Activated naive CD4-positive, alpha-beta T cell treated with anti-CD3 and anti-CD28 coated beads, Interleukin-2, amount 50 U/mL, for 24 hours (primary cell): ENCODE measurements at regions not wholly inside any gene's neighbourhood (a gene's known extent, or its start where the extent isn't known, plus 50 kb on each side); places are given as distances from the start of the nearest gene placed in this dataset.
"Not testable (repeated sequence)": the region's sequence is repeated elsewhere in the genome, so short reads cannot be mapped to it uniquely, and the experiment has no call there.

Source experiments
- H3K27ac Mint-ChIP-seq: one replicate; pipeline ENCODE4 v1.8.0; 2021; ENCODE audit warnings: mild to moderate bottlenecking, mixed read lengths
- H3K27me3 Mint-ChIP-seq: one replicate; pipeline ENCODE4 v1.8.0; 2021; ENCODE audit warnings: mixed read lengths
- H3K36me3 Mint-ChIP-seq: one replicate; pipeline ENCODE4 v1.8.0; 2021; ENCODE audit warnings: mixed read lengths
- H3K4me1 Mint-ChIP-seq: one replicate; pipeline ENCODE4 v1.8.0; 2021; ENCODE audit warnings: mixed read lengths
- H3K4me3 Mint-ChIP-seq: one replicate; pipeline ENCODE4 v1.8.0; 2021; ENCODE audit warnings: mild to moderate bottlenecking, mixed read lengths
- H3K9me3 Mint-ChIP-seq: one replicate; pipeline ENCODE4 v1.8.0; 2021; ENCODE audit warnings: mixed read lengths

DNA sequence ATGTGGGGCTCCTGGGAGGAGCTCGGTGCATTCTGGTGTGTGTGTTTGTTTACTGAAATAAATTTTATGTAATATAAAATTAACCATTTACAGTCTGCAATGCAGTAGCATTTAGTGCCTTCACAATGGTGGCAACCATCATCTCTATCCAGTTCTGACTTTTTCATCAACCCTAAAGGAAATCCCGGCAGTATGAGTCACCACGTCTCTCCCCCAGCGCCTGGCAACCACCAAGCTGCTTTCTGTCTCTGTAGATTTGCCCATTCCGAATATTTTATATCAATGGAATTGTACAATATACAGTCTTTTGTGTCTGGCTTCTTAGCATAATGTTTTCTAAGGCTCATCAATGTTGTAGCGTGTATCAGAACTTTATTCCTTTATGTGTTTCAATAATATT, 300.5 kb downstream of the MIAT start:
- Mint-ChIP-seq H3K4me1 (no peaks in the 10 kb centered on the region), H3K27me3 (peaks cover 2% of the 10 kb centered on the region), H3K4me3 (no peak overlapping the region), H3K36me3 (no peaks in the 10 kb centered on the region), H3K9me3 (no peaks in the 10 kb centered on the region), H3K27ac (no peak overlapping the region)

DNA sequence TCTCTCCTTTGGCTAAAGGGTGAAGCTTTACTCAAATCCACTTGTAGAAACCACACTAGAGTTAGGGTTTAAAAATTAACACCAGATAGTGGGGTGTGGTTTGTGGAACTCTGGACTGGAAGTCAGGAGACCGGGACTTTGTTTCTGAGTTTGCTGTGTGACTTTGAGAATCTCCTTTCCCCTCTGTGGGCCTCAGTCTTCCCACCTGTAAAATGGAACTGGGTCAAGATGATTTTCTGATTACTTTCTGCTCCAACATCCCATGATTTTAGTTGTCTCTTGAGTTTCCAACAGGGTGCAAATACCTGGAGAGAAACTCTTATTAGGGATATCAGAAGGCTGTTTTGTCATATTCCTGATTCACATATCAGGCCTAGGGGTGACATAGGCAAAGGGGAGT, 301.0 kb downstream of the MIAT start:
- Mint-ChIP-seq H3K4me3 (no peak overlapping the region), H3K27me3 (peaks cover 2% of the 10 kb centered on the region), H3K4me1 (no peaks in the 10 kb centered on the region), H3K36me3 (no peaks in the 10 kb centered on the region), H3K9me3 (no peaks in the 10 kb centered on the region), H3K27ac (no peak overlapping the region)

DNA sequence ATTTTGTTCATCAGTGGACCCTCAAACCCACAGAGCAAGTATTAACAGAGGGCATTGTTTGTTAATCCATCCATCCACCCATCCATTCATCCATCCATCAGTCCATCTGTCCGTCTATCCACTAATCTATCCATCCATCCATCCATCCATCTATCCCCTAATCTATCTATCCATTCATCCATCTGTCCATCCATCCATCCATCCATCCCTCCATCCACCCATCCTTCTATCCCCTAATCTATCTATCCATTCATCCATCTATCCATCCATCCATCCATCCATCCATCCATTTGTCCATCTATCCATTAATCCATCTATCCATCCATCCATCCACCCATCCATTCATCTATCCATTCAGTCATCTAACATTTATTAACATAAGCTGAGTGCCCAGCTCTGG, 307.3 kb downstream of the MIAT start:
- H3K36me3 Mint-ChIP-seq: peaks cover 7% of the 10 kb centered on the region
- H3K27ac Mint-ChIP-seq: no peak overlapping the region
- peaks cover 8% of the 10 kb centered on the region for H3K9me3 Mint-ChIP-seq
- H3K27me3 Mint-ChIP-seq: peaks cover under 1% of the 10 kb centered on the region
- H3K4me1 Mint-ChIP-seq: no peaks in the 10 kb centered on the region
- no peak overlapping the region for H3K4me3 Mint-ChIP-seq

DNA sequence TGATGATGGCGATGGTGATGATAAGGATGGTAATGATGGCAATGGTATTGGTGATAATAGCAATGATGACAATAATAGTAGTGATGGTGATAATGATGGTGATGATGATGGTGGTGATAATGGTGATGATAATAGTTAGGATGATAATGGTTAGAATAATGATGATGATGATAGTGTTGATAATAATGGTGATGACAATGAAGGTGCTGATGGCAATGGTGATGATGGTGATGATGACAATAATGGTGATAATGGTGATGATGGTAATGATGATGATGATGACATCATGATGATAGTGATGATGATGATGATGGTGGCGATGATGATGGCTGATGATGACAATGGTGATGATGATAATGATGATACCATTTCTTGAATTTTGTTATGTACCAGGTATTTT, 309.9 kb downstream of the MIAT start:
- Mint-ChIP-seq H3K27me3 (no peaks in the 10 kb centered on the region), H3K27ac (no peak overlapping the region), H3K4me3 (no peak overlapping the region)

DNA sequence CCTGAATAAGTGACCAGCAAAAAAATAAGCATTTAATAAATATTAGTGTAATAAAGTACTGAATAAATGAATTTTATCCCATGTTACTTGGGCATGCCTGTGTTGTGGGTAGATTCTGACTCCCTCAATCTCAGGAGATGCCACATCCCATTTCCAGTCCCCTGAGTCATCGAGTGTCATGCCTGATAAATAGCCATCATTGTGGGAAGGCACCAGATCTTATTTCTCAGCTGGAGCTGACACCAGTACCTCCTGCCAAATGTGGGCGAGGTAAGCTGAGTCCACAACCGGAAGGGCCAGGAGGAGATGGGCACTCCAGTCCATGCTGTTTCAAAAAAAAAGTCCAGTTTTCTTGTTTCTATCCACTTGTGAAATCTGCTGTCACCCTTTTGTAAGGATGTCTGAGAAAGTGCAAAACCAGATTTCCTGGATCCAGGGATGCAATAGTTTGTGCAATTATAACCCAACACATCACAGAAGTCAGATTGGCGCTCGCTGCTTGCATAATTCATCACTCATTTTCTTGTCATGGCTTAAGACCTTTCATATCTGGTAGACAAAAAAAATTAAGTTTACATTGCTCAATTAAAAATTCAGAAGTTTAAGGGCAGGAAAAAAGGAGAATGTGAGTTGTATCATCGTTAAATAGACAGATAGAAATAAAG, 311.6 kb downstream of the MIAT start:
- Mint-ChIP-seq H3K4me1 (no peaks in the 10 kb centered on the region), H3K36me3 (peaks cover 7% of the 10 kb centered on the region), H3K27ac (no peak overlapping the region), H3K4me3 (no peak overlapping the region), H3K27me3 (no peaks in the 10 kb centered on the region), H3K9me3 (peaks cover 8% of the 10 kb centered on the region)

More for the DNA sequence above, 309.9 kb downstream of the MIAT start:
- Mint-ChIP-seq H3K9me3 (peaks cover 8% of the 10 kb centered on the region), H3K36me3 (peaks cover 7% of the 10 kb centered on the region), H3K4me1 (no peaks in the 10 kb centered on the region)

DNA sequence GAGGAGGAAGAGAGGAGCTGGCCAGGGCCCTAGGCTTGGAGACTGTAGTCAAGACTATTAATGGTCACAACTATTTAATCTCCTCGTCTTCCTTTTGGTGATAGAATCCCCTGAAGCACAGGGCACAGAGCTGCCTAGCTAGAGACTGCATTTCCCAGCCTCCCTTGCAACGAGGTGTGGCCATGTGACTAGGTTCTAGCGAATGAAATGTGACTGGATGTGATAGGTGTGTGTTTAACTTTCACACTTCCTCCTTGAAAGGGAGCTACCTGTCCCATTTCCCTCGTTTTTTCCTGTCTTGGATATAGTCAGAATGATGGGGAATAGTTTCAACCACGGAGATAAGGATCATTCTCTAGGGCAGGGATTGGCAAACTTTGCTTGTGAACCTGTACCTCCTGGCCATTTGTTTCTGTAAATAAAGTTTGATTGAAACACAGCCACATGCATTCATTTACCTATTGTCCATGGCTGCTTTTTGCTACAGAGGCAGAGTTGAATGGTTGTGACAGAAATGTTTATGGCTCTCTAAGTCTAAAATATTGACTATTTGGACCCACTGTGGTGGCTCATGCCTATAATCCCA, 313.5 kb downstream of the MIAT start:
- Mint-ChIP-seq H3K27ac (no peak overlapping the region), H3K9me3 (no peaks in the 10 kb centered on the region), H3K4me3 (no peak overlapping the region), H3K27me3 (no peaks in the 10 kb centered on the region), H3K4me1 (no peaks in the 10 kb centered on the region), H3K36me3 (no peaks in the 10 kb centered on the region)

DNA sequence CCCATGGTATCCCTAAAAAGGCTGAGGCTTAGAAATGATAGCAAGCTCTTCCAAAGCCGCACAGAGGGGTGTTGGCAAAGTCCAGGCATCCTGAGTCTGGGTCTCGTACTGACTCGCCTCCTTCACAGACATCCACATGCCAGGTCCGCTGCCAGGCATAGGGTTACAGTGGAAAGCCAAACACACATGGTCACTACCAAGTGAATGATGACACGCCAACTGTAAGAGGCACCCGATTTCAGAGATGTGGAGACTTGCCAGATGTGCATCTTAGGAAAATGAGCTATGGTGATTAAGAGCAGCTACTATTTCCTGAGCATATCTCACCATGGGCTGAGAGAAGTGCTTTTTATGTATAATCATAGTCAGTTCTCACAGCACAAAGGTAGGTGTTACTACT, 314.9 kb downstream of the MIAT start:
- H3K4me1 Mint-ChIP-seq: no peaks in the 10 kb centered on the region
- no peak overlapping the region for H3K4me3 Mint-ChIP-seq
- no peaks in the 10 kb centered on the region for H3K27me3 Mint-ChIP-seq
- no peaks in the 10 kb centered on the region for H3K9me3 Mint-ChIP-seq
- H3K27ac Mint-ChIP-seq: no peak overlapping the region
- no peaks in the 10 kb centered on the region for H3K36me3 Mint-ChIP-seq

DNA sequence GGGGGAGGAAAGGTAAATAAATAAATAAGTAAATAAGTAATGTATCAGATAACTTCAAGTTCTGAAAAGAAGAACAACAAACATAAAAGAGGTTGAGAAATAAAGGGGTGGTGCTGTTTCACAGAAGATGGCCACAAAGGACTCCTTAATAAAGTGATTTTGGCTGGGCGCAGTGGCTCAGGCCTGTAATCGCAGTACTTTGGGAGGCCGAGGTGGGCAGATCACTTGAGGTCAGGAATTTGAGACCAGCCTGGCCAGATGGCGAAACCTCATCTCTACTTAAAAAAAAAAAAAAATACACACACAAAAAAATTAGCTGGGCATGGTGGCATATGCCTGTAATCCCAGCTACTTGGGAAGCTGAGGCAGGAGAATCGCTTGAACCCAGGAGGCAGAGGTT, 315.5 kb downstream of the MIAT start:
- not testable (repeated sequence) for H3K4me1 Mint-ChIP-seq, H3K4me3 Mint-ChIP-seq, H3K9me3 Mint-ChIP-seq, H3K36me3 Mint-ChIP-seq, H3K27me3 Mint-ChIP-seq, H3K27ac Mint-ChIP-seq

DNA sequence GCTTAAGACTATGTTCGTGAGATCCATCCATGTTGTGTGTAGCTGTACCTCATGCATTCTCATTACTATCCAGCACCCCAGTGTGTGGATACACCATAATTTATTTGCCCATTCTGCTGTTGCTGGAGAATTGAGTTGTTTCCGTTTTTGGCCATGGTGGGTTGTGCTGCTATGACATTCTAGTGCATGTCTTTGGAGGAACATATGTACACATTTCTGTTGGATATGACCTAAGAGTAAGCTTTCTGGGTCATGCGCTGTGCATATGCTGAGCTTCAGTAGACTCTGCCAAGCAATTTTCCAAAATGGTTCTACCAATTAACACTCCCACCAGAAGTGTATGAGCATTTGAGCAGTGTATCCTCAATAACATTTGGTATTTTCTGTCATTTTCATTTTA, 316.6 kb downstream of the MIAT start:
- Mint-ChIP-seq H3K27me3 (peaks cover 1% of the 10 kb centered on the region), H3K36me3 (no peaks in the 10 kb centered on the region)

DNA sequence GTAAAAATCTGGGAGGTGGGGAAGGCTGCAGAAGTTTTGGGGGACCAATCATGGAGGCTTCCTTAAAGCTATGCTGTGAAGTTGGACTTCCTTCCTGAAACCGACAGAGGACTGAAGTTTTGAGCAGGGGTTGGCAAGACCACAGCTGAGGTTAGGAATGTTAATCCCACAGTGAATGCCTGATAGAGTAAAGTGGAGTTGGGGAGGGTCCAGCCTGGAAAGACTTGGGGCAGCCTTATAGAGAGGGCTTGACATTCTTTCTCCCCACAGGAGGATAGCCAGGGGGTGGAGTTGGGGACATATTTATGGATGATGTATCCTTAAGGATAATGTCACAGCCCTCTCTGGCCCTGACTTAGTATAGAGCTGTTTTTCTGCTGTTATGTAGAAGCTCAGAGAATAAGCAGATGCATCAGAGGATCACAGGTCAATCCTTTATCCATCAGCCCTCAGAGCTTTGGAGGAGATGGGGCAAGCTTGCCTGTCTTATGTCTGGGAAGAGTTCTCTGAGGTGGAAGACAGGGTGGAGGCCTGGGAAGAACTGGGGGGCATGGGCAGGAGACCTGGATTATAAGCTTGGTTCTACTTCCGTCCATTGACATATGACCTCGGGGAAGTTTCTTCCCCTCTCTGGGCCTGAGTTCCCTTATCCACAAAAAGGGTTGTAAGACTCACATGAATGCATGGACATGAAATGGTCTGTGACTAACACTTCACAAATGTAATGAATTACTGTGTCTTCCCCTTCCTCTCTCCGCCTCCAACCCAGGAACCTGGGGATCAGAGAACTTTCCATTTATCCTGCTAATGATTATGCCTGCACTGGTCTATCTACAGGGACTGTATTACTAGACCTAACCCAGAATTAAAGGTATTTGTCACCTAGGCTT, 317.8 kb downstream of the MIAT start:
- H3K4me1 Mint-ChIP-seq: no peaks in the 10 kb centered on the region
- H3K9me3 Mint-ChIP-seq: no peaks in the 10 kb centered on the region
- no peaks in the 10 kb centered on the region for H3K36me3 Mint-ChIP-seq
- H3K27me3 Mint-ChIP-seq: peaks cover 1% of the 10 kb centered on the region
- no peak overlapping the region for H3K4me3 Mint-ChIP-seq
- H3K27ac Mint-ChIP-seq: no peak overlapping the region

More for the DNA sequence above, 316.6 kb downstream of the MIAT start:
- Mint-ChIP-seq H3K27ac (no peak overlapping the region), H3K4me3 (no peak overlapping the region), H3K4me1 (no peaks in the 10 kb centered on the region), H3K9me3 (no peaks in the 10 kb centered on the region)

DNA sequence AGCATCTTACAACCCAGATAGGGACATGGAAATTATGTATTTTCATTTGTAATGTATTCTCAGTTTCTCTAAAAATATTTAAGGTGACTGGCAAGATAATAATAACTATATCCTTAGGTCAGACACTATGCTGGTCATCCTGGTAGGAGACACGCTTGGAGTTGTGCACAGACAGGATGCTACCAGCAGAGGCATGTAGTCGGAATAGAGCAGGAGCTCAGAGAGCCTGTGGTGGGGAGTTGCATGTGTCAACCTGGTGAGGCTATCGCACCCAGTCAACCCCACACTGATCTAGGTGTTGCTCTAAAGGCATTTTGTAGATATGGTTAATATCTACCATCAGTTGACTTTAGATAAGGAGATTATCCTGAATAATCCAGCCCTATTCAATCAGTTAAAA, 318.5 kb downstream of the MIAT start:
- Mint-ChIP-seq H3K9me3 (no peaks in the 10 kb centered on the region), H3K27me3 (peaks cover 1% of the 10 kb centered on the region), H3K36me3 (no peaks in the 10 kb centered on the region), H3K4me1 (no peaks in the 10 kb centered on the region), H3K4me3 (no peak overlapping the region), H3K27ac (no peak overlapping the region)

DNA sequence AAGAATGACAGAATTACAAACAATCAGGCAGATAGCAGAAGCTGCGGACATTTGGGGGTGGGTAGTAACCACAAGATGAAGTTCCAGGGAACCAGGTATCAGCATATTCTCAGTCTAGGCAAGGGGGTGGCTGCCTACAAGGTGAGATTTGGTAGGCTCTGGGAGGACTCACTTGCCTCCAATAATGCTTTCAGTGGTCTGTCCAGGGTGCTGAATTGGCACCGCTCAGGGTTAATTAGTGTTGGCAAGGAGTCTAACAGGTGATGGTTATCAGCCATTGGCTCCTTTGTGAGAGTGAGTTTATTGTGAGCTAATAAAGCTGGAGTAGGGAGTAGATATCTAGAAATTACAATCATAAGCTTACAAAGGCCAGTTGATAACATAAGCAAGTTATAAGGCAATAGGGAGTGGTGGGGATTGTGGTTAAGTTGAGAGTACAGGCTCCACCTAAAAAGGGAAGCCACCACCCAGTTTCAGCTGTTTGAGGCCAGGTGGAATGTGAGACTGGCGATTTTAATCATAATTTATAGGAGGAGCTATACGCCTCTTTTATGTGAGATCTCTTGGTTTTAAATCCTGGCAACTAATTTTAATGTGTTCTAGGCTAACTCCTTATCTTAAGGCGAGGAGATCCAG, 320.5 kb downstream of the MIAT start:
- Mint-ChIP-seq H3K9me3 (no peaks in the 10 kb centered on the region), H3K27me3 (peaks cover 1% of the 10 kb centered on the region)

DNA sequence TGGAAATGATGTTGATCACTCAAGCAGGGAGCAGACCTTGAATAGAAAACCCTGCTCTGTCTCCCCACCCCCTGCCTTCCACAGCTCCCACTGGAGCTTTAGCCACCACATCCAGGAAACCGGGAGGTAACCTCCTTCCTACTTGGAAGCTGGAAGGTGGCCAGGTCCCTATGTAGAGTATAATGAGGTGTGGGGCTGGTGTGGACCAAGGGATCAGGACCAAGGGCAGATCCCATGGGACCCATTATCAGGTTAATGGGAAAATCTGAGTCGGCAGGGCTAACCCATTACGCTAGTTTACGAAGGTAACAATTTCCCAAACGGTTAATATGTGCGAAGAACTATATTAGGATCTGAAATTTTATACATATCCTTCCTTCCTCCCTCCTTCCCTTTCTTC, 321.9 kb downstream of the MIAT start:
- peaks cover 1% of the 10 kb centered on the region for H3K27me3 Mint-ChIP-seq

More for the DNA sequence above, 320.5 kb downstream of the MIAT start:
- no peak overlapping the region for H3K4me3 Mint-ChIP-seq
- no peaks in the 10 kb centered on the region for H3K4me1 Mint-ChIP-seq
- no peaks in the 10 kb centered on the region for H3K36me3 Mint-ChIP-seq
- H3K27ac Mint-ChIP-seq: no peak overlapping the region

DNA sequence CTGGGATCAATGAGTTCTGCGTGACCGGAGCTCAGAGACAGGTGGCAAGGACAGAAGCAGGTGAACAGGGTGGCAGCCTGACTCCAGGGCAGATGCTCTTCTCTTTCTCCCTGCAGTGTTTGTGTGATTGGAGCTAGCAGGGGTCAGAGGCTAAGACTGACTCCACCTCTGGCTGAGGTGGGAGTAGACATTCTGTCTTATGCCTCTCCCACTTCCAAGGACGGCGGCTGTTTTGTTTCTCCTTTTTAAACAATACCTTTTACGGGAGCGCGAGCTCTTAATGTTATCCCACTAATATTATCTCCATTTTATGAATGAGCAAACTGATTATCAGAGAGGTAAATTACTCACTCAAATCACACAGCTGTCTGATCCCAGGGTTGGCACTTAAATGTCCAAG, 323.7 kb downstream of the MIAT start:
- Mint-ChIP-seq H3K4me3 (no peak overlapping the region), H3K27me3 (peaks cover 1% of the 10 kb centered on the region), H3K27ac (no peak overlapping the region), H3K4me1 (no peaks in the 10 kb centered on the region), H3K36me3 (no peaks in the 10 kb centered on the region), H3K9me3 (no peaks in the 10 kb centered on the region)

More for the DNA sequence above, 321.9 kb downstream of the MIAT start:
- H3K4me3 Mint-ChIP-seq: no peak overlapping the region
- no peak overlapping the region for H3K27ac Mint-ChIP-seq
- H3K9me3 Mint-ChIP-seq: no peaks in the 10 kb centered on the region
- H3K4me1 Mint-ChIP-seq: no peaks in the 10 kb centered on the region
- no peaks in the 10 kb centered on the region for H3K36me3 Mint-ChIP-seq

DNA sequence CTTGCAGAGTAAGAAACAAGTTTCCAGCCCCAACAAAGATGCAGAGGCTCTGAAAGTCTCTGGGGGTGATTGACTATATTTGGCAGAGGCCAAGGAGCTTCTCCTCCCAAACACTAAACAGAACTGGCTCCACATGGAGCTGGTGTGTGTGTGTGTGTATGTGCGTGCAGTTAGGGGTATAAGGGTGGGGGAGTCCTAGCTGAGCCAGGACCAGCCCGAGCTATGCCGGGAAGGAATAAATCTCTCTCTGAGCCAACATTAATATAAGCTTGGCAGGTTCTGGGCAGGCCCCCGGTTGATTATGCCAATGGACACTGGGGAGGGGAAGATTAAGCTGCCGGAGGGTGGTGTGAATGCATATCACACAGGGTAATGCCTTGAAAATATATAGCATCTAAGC, 324.2 kb downstream of the MIAT start:
- H3K9me3 Mint-ChIP-seq: no peaks in the 10 kb centered on the region
- H3K36me3 Mint-ChIP-seq: no peaks in the 10 kb centered on the region
- peaks cover 1% of the 10 kb centered on the region for H3K27me3 Mint-ChIP-seq
- H3K27ac Mint-ChIP-seq: no peak overlapping the region
- no peak overlapping the region for H3K4me3 Mint-ChIP-seq
- H3K4me1 Mint-ChIP-seq: no peaks in the 10 kb centered on the region

DNA sequence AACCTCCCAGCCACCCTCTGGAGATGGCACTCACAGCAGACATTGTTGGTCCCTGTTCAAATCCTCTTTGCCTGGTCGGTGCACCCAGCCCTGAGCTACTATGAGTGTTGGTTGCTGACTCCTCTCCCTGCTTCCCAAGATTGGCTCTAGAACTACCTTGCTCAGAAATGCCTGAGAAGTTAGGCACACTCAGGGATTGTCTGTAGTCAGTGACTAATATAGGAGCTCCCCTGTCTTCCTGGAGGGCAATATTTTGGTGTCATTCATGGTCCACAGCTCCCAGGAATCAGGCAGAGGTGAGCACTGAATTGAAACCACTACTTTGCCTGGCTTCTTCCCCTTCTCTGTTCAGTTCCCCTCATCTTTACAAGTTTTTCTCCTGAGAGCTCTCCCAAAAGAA, 325.9 kb downstream of the MIAT start:
- no peaks in the 10 kb centered on the region for H3K9me3 Mint-ChIP-seq
- no peak overlapping the region for H3K4me3 Mint-ChIP-seq
- H3K27me3 Mint-ChIP-seq: no peaks in the 10 kb centered on the region
- H3K4me1 Mint-ChIP-seq: no peaks in the 10 kb centered on the region
- no peaks in the 10 kb centered on the region for H3K36me3 Mint-ChIP-seq
- H3K27ac Mint-ChIP-seq: no peak overlapping the region
